ENCODE measurements at regions not wholly inside any gene's neighbourhood (a gene's known extent, or its start where the extent isn't known, plus 50 kb on each side); places are given as distances from the start of the nearest gene placed in this dataset.

GRCh38 chr7:19537942-19538401 lies 170.9 kb downstream of the POLR1F start:
- TF ChIP-seq CTCF (IDR thresholded peaks at IDR 0.05) (no peak), POLR2A (IDR thresholded peaks at IDR 0.05) (no peak)
